ENCODE measurements at regions not wholly inside any gene's neighbourhood (a gene's known extent, or its start where the extent isn't known, plus 50 kb on each side); places are given as distances from the start of the nearest gene placed in this dataset.

GRCh38 chr5:152987131-152987530 is 503.3 kb upstream of the GRIA1 start:
- no peak overlapping the region for H3K4me3 ChIP-seq (ENCODE audit: low read depth, low read length)

- no peak overlapping the region for H3K4me3 ChIP-seq (ENCODE audit: low read depth, low read length)
Observed at GRCh38 chr5:152990217-152990616, 500.3 kb upstream of the GRIA1 start.

GRCh38 chr5:152990649-152991048 is 499.8 kb upstream of the GRIA1 start:
- no peak overlapping the region for H3K4me3 ChIP-seq (ENCODE audit: low read depth, low read length)

GRCh38 chr5:152994033-152994680 is 496.3 kb upstream of the GRIA1 start:
- H3K4me3 ChIP-seq (ENCODE audit: low read depth, low read length), result no peak overlapping the region

- no peak overlapping the region for H3K4me3 ChIP-seq (ENCODE audit: low read depth, low read length)
Observed at GRCh38 chr5:152995214-152995725, 495.2 kb upstream of the GRIA1 start.

- H3K4me3 ChIP-seq (ENCODE audit: low read depth, low read length), result no peak overlapping the region
Observed at GRCh38 chr5:153005711-153006110, 484.8 kb upstream of the GRIA1 start.

- H3K4me3 ChIP-seq (ENCODE audit: low read depth, low read length), result no peak overlapping the region
Observed at GRCh38 chr5:153006681-153007080, 483.8 kb upstream of the GRIA1 start.

- no peak overlapping the region for H3K4me3 ChIP-seq (ENCODE audit: low read depth, low read length)
Observed at GRCh38 chr5:153014194-153014593, 476.3 kb upstream of the GRIA1 start.

- no peak overlapping the region for H3K4me3 ChIP-seq (ENCODE audit: low read depth, low read length)
Observed at GRCh38 chr5:153018121-153018520, 472.3 kb upstream of the GRIA1 start.

GRCh38 chr5:153030755-153031725 is 459.4 kb upstream of the GRIA1 start:
- H3K4me3 ChIP-seq (ENCODE audit: low read depth, low read length), result no peak overlapping the region

- no peak overlapping the region for H3K4me3 ChIP-seq (ENCODE audit: low read depth, low read length)
Observed at GRCh38 chr5:153039501-153039900, 451.0 kb upstream of the GRIA1 start.

GRCh38 chr5:153043886-153044285 is 446.6 kb upstream of the GRIA1 start:
- no peak overlapping the region for H3K4me3 ChIP-seq (ENCODE audit: low read depth, low read length)

- H3K4me3 ChIP-seq (ENCODE audit: low read depth, low read length), result no peak overlapping the region
Observed at GRCh38 chr5:153050496-153051179, 439.8 kb upstream of the GRIA1 start.

GRCh38 chr5:153066281-153066680 is 424.2 kb upstream of the GRIA1 start:
- H3K4me3 ChIP-seq (ENCODE audit: low read depth, low read length), result no peak overlapping the region

GRCh38 chr5:153067869-153068268 is 422.6 kb upstream of the GRIA1 start:
- no peak overlapping the region for H3K4me3 ChIP-seq (ENCODE audit: low read depth, low read length)

- H3K4me3 ChIP-seq (ENCODE audit: low read depth, low read length), result no peak overlapping the region
Observed at GRCh38 chr5:153079396-153079795, 411.1 kb upstream of the GRIA1 start.

GRCh38 chr5:153080940-153081339 is 409.5 kb upstream of the GRIA1 start:
- H3K4me3 ChIP-seq (ENCODE audit: low read depth, low read length), result no peak overlapping the region

- H3K4me3 ChIP-seq (ENCODE audit: low read depth, low read length), result no peak overlapping the region
Observed at GRCh38 chr5:153081385-153081784, 409.1 kb upstream of the GRIA1 start.

- no peak overlapping the region for H3K4me3 ChIP-seq (ENCODE audit: low read depth, low read length)
Observed at GRCh38 chr5:153084511-153084910, 406.0 kb upstream of the GRIA1 start.

- no peak overlapping the region for H3K4me3 ChIP-seq (ENCODE audit: low read depth, low read length)
Observed at GRCh38 chr5:153086486-153086885, 404.0 kb upstream of the GRIA1 start.

- no peak overlapping the region for H3K4me3 ChIP-seq (ENCODE audit: low read depth, low read length)
Observed at GRCh38 chr5:153088538-153088937, 401.9 kb upstream of the GRIA1 start.

All from iPS-11a (cell line).